ENCODE measurements at regions not wholly inside any gene's neighbourhood (a gene's known extent, or its start where the extent isn't known, plus 50 kb on each side); places are given as distances from the start of the nearest gene placed in this dataset.
"Not testable (repeated sequence)": the region's sequence is repeated elsewhere in the genome, so short reads cannot be mapped to it uniquely, and the experiment has no call there.

DNA sequence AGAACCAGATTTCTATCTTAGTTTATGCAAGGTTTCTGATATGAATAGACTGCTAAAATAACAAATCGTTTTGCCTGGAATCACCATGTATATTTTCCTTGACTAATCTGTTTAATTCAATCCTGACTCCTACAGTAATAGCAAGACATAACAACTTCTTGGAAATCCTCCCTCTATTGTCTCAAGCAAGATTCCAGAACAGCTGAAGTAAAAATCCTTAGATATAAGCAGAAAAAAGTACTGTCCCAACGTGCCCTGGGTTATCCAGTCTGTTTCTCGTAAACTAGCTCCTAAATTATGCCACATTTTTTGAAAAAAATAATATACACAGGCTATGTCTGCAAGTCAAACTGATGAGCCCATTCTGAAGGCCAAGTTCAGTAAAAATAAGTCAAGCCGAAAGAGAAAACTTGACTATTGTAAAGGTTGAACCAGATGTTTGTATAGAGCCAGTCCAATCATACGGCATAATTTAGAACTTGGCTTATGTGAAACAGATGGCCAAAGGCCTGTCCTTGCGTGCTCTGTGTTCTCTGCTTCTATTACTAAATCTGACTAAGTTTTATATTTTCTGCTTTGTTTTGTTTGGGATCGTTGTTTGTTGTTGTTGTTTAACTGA is 341.6 kb upstream of the NRSN1 start:
- Mint-ChIP-seq H3K27me3 (no peaks in the 10 kb centered on the region), H3K36me3 (ENCODE audit: insufficient read depth) (no peaks in the 10 kb centered on the region), H3K4me1 (ENCODE audit: low read depth) (peaks cover 7% of the 10 kb centered on the region), H3K4me3 (ENCODE audit: low read depth) (no peak overlapping the region), H3K9me3 (ENCODE audit: low read depth) (no peaks in the 10 kb centered on the region), H3K27ac (no peak overlapping the region)
- DNase-seq (ENCODE audit: low spot score, unreplicated experiment): no peak
- TF ChIP-seq, protein P1, sequence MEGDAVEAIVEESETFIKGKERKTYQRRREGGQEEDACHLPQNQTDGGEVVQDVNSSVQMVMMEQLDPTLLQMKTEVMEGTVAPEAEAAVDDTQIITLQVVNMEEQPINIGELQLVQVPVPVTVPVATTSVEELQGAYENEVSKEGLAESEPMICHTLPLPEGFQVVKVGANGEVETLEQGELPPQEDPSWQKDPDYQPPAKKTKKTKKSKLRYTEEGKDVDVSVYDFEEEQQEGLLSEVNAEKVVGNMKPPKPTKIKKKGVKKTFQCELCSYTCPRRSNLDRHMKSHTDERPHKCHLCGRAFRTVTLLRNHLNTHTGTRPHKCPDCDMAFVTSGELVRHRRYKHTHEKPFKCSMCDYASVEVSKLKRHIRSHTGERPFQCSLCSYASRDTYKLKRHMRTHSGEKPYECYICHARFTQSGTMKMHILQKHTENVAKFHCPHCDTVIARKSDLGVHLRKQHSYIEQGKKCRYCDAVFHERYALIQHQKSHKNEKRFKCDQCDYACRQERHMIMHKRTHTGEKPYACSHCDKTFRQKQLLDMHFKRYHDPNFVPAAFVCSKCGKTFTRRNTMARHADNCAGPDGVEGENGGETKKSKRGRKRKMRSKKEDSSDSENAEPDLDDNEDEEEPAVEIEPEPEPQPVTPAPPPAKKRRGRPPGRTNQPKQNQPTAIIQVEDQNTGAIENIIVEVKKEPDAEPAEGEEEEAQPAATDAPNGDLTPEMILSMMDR (IDR thresholded peaks at IDR 0.05; ENCODE audit: unreplicated experiment): no peak

DNA sequence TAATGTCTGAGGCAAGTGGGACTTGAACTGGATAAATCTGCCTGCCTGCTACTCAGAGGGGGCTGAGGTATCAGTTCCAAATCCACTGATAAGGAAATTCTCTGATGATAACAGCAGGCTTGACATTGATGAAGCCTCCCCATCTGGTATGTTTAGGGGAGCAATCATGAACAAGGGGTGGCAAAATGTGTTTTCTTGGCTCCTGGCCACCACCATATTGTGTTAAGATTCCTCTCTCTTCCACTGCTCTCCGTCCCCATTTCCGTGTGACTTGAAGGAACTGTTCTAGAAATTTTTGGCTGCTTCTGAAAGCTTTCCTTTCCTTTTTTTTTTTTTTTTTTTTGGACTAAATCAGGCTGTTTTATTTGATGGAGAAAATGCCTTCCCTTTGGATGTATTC is 335.3 kb upstream of the NRSN1 start:
- no peak for DNase-seq (ENCODE audit: low spot score, unreplicated experiment)

DNA sequence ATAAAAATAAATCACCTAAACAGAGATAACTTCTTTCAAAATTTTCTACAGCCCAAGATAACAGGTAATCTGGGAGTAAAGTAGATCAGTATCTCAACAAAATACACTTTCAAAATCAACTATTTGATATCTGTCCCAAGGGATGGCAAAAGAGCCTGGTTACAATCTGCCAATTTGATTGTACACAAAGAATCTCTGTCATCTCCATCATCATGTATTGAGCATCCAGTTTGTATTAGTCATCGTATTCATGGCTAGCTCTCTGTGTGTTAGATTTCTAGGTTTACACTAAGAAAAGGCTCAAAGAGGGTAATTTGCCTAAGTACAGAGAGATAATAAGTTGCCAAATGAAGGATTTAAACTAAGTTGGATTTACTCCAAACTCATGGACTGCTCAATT is 329.0 kb upstream of the NRSN1 start:
- no peaks in the 10 kb centered on the region for H3K9me3 Mint-ChIP-seq (ENCODE audit: low read depth)
- no peak for DNase-seq (ENCODE audit: low spot score, unreplicated experiment)
- TF ChIP-seq, protein P1 (IDR thresholded peaks at IDR 0.05; ENCODE audit: unreplicated experiment): no peak
- H3K36me3 Mint-ChIP-seq (ENCODE audit: insufficient read depth): no peaks in the 10 kb centered on the region
- no peaks in the 10 kb centered on the region for H3K27me3 Mint-ChIP-seq
- H3K27ac Mint-ChIP-seq: no peak overlapping the region
- H3K4me3 Mint-ChIP-seq (ENCODE audit: low read depth): no peak overlapping the region
- no peaks in the 10 kb centered on the region for H3K4me1 Mint-ChIP-seq (ENCODE audit: low read depth)

More for the DNA sequence above, 335.3 kb upstream of the NRSN1 start:
- Mint-ChIP-seq H3K4me1 (ENCODE audit: low read depth) (no peaks in the 10 kb centered on the region), H3K27me3 (no peaks in the 10 kb centered on the region), H3K36me3 (ENCODE audit: insufficient read depth) (no peaks in the 10 kb centered on the region), H3K27ac (no peak overlapping the region), H3K9me3 (ENCODE audit: low read depth) (no peaks in the 10 kb centered on the region), H3K4me3 (ENCODE audit: low read depth) (no peak overlapping the region)
- TF ChIP-seq, protein P1 (IDR thresholded peaks at IDR 0.05; ENCODE audit: unreplicated experiment): no peak

DNA sequence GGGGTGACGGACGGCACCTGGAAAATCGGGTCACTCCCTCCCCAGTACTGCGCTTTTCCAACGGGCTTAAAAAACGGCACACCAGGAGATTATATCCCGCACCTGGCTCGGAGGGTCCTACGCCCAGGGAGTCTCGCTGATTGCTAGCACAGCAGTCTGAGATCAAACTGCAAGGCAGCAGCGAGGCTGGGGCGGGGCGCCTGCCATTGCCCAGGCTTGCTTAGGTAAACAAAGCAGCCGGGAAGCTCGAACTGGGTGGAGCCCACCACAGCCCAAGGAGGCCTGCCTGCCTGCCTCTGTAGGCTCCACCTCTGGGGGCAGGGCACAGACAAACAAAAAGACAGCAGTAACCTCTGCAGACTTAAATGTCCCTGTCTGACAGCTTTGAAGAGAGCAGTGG is 321.7 kb upstream of the NRSN1 start:
- not testable (repeated sequence) for H3K36me3 Mint-ChIP-seq (ENCODE audit: insufficient read depth); H3K27me3 Mint-ChIP-seq; H3K4me1 Mint-ChIP-seq (ENCODE audit: low read depth); H3K9me3 Mint-ChIP-seq (ENCODE audit: low read depth); DNase-seq (ENCODE audit: low spot score, unreplicated experiment); H3K27ac Mint-ChIP-seq; H3K4me3 Mint-ChIP-seq (ENCODE audit: low read depth)

DNA sequence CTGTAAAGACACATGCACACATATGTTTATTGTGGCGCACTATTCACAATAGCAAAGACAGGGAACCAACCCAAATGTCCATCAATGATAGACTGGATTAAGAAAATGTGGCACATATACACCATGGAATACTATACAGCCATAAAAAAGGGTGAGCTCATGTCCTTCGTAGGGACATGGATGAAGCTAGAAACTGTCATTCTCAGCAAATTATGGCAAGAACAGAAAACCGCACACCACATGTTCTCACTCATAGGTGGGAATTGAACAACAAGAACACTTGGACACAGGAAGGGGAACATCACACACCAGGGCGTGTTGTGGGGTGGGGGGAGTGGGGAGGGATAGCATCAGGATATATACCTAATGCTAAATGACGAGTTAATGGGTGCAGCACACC is 304.9 kb upstream of the NRSN1 start:
- H3K27ac Mint-ChIP-seq; H3K36me3 Mint-ChIP-seq (ENCODE audit: insufficient read depth); H3K9me3 Mint-ChIP-seq (ENCODE audit: low read depth); DNase-seq (ENCODE audit: low spot score, unreplicated experiment); H3K4me3 Mint-ChIP-seq (ENCODE audit: low read depth); H3K27me3 Mint-ChIP-seq; H3K4me1 Mint-ChIP-seq (ENCODE audit: low read depth): not testable (repeated sequence)

DNA sequence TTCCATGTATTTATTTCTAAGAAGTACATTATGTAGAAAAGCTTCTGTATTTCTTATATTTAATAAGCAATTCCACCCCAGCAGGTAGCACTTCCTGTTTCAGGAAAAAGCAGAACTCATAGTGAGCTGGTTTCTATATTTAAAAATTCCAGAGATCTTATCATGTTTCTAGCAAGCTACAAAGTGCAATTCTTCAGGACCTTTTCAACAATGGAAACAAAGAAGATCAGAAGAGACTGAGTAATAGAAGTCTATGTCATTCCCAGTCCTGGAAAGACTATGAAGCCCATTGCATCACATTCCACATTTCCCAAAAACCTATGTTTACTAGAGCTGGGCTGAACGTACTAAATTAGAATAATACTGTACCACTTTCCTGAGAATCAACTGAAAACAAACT is 302.6 kb upstream of the NRSN1 start:
- Mint-ChIP-seq H3K9me3 (ENCODE audit: low read depth) (peaks cover 5% of the 10 kb centered on the region), H3K27ac (no peak overlapping the region), H3K4me1 (ENCODE audit: low read depth) (no peaks in the 10 kb centered on the region), H3K4me3 (ENCODE audit: low read depth) (no peak overlapping the region), H3K36me3 (ENCODE audit: insufficient read depth) (no peaks in the 10 kb centered on the region), H3K27me3 (no peaks in the 10 kb centered on the region)
- TF ChIP-seq, protein P1 (IDR thresholded peaks at IDR 0.05; ENCODE audit: unreplicated experiment): no peak
- DNase-seq (ENCODE audit: low spot score, unreplicated experiment): no peak

Measured in progenitor cell of endocrine pancreas (in vitro differentiated cells).